ENCODE measurements at regions not wholly inside any gene's neighbourhood (a gene's known extent, or its start where the extent isn't known, plus 50 kb on each side); places are given as distances from the start of the nearest gene placed in this dataset.
A peak's percentile ranks its signal among the peaks of the same experiment; 100 is the strongest.
"Not testable (repeated sequence)": the region's sequence is repeated elsewhere in the genome, so short reads cannot be mapped to it uniquely, and the experiment has no call there.

DNA sequence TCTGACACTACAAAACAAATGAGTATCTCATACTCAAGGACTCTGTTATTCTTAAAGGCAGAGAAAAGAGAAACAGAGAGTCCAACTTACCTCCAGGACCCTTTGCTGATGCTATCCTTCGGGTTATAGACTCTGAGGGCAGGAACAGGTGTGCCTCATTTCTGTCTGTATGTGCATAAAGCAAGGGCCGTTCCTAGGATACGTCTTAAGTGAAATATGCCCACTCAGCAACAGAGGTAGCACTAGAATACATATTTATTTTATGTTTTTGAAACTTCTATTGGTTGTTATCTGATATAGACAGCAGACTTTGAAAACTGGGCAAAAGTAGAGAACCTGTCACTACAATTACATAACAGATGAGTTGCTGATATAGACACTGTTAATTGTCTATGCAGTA lies 89.3 kb upstream of the CPNE4 start:
- DNase-seq (ENCODE audit: low read depth in 2 of 2) = no peak
- H3K4me3 ChIP-seq (replicated peaks in 1 of 2; ENCODE audit: low read depth in 2 of 2, low read length in 2 of 2) = no peak overlapping the region
- TF ChIP-seq, protein P1, sequence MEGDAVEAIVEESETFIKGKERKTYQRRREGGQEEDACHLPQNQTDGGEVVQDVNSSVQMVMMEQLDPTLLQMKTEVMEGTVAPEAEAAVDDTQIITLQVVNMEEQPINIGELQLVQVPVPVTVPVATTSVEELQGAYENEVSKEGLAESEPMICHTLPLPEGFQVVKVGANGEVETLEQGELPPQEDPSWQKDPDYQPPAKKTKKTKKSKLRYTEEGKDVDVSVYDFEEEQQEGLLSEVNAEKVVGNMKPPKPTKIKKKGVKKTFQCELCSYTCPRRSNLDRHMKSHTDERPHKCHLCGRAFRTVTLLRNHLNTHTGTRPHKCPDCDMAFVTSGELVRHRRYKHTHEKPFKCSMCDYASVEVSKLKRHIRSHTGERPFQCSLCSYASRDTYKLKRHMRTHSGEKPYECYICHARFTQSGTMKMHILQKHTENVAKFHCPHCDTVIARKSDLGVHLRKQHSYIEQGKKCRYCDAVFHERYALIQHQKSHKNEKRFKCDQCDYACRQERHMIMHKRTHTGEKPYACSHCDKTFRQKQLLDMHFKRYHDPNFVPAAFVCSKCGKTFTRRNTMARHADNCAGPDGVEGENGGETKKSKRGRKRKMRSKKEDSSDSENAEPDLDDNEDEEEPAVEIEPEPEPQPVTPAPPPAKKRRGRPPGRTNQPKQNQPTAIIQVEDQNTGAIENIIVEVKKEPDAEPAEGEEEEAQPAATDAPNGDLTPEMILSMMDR (IDR thresholded peaks at IDR 0.05; ENCODE audit: low read depth, low read length) = no peak

- DNase-seq (ENCODE audit: low read depth in 2 of 2) = no peak
- TF ChIP-seq, protein P1 (IDR thresholded peaks at IDR 0.05; ENCODE audit: low read depth, low read length) = no peak
- no peak overlapping the region for H3K4me3 ChIP-seq (replicated peaks in 1 of 2; ENCODE audit: low read depth in 2 of 2, low read length in 2 of 2)
Measured at GRCh38 chr3:132124651-132125284, 90.0 kb upstream of the CPNE4 start.

DNA sequence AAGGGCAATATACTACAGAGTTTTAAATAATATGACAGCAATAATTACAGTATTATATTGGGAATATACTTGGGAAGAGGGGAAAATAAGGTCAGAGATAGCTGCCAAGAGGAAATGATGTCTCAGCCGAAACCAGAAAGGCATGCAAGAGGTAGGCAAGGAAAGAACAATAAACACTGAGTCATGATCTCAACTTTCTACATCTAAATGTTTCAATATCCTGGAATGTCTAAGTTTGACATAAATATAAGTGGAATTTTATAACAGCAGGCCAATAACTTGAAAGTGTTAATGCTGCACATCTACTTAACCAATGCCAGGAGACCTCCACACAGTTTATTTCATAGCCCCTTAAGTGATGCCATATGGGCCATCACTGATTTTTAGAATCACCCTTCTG lies 99.8 kb upstream of the CPNE4 start:
- TF ChIP-seq, protein P1 (IDR thresholded peaks at IDR 0.05; ENCODE audit: low read depth, low read length) = no peak
- DNase-seq (ENCODE audit: low read depth in 2 of 2) = peak; percentile 79 to 93
- H3K4me3 ChIP-seq (replicated peaks in 1 of 2; ENCODE audit: low read depth in 2 of 2, low read length in 2 of 2) = peak overlapping the region in 1 of 2 donors; percentile 11

- DNase-seq (ENCODE audit: low read depth in 2 of 2) = peak; percentile 80 to 98
- TF ChIP-seq, protein P1 (IDR thresholded peaks at IDR 0.05; ENCODE audit: low read depth, low read length) = no peak
- H3K4me3 ChIP-seq (replicated peaks in 1 of 2; ENCODE audit: low read depth in 2 of 2, low read length in 2 of 2) = peak overlapping the region in 1 of 2 donors; percentile 32
Measured at GRCh38 chr3:132135628-132136333, 101.0 kb upstream of the CPNE4 start.

- TF ChIP-seq, protein P1 (IDR thresholded peaks at IDR 0.05; ENCODE audit: low read depth, low read length) = no peak
- DNase-seq (ENCODE audit: low read depth in 2 of 2) = no peak
- peak overlapping the region in 1 of 2 donors; percentile 6 for H3K4me3 ChIP-seq (replicated peaks in 1 of 2; ENCODE audit: low read depth in 2 of 2, low read length in 2 of 2)
Measured at GRCh38 chr3:132136334-132136716, 101.5 kb upstream of the CPNE4 start.

DNA sequence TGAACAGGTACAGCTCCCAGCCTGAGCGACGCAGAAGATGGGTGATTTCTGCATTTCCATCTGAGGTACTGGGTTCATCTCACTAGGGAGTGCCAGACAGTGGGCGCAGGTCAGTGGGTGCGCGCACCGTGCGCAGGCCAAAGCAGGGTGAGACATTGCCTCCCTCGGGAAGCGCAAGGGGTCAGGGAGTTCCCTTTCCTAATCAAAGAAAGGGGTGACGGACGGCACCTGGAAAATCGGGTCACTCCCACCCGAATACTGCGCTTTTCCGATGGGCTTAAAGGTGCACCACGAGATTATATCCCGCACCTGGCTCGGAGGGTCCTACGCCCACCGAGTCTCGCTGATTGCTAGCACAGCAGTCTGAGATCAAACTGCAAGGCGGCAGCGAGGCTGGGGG lies 102.1 kb upstream of the CPNE4 start:
- not testable (repeated sequence) for H3K4me3 ChIP-seq (replicated peaks in 1 of 2; ENCODE audit: low read depth in 2 of 2, low read length in 2 of 2); DNase-seq (ENCODE audit: low read depth in 2 of 2)

DNA sequence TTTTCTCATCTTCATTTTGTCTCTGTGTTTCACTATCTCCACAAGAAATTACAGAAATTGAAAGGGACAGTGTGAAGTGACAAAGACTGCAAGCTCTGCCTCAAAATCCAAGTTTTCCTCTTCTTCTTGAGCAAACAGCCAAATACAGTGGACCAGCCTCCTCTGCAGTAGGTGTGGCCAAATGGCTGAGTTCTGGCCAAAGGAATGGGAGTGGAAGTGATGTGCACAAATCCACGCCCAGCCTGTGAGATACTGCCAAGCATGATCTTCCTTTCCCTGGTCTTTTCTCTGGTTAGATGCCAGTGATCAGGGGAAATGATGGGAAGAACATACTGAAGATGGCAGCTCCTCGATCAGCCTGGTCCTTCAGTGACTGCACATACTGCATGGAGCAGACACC lies 111.0 kb upstream of the CPNE4 start:
- TF ChIP-seq, protein P1 (IDR thresholded peaks at IDR 0.05; ENCODE audit: low read depth, low read length) = no peak
- H3K4me3 ChIP-seq (replicated peaks in 1 of 2; ENCODE audit: low read depth in 2 of 2, low read length in 2 of 2) = no peak overlapping the region
- DNase-seq (ENCODE audit: low read depth in 2 of 2) = peak; percentile 11 to 21

All from cardiac fibroblast (primary cell).